HL-60 (cell line): ENCODE measurements at regions not wholly inside any gene's neighbourhood (a gene's known extent, or its start where the extent isn't known, plus 50 kb on each side); places are given as distances from the start of the nearest gene placed in this dataset.

Experiments used
- CTCF ChIP-seq: IDR thresholded peaks from one replicate; pipeline ENCODE4 v1.5.1; 2011; ENCODE audit warnings: low read length, control low read depth, inconsistent platforms; ENCODE audit not compliant: insufficient read depth
- GABPA ChIP-seq: IDR thresholded peaks from 2 replicates; pipeline ENCODE4 v1.6.1; 2012; ENCODE audit warnings: low read depth
- REST ChIP-seq: IDR thresholded peaks from 2 replicates; pipeline ENCODE4 v1.6.1; 2012; ENCODE audit warnings: low read depth; ENCODE audit not compliant: insufficient replicate concordance

- TF ChIP-seq GABPA: no peak
- TF ChIP-seq CTCF: no peak
- no peak for TF ChIP-seq REST
These were observed 114.4 kb upstream of the CDK1 start for GRCh38 chr10:60663850-60664249.
